ENCODE measurements at regions not wholly inside any gene's neighbourhood (a gene's known extent, or its start where the extent isn't known, plus 50 kb on each side); places are given as distances from the start of the nearest gene placed in this dataset.

GRCh38 chr21:40990366-40990765, 143.4 kb upstream of the DSCAM start:
- POLR2A ChIA-PET: no interaction called here
- CTCF ChIA-PET: no interaction called here
- no peak overlapping the region for H3K4me3 ChIP-seq (ENCODE audit: low read depth, low read length)
- DNase-seq (ENCODE audit: low read depth, low spot score): no peak
- TF ChIP-seq CTCF (IDR thresholded peaks at IDR 0.05; ENCODE audit: insufficient read depth, low read length, missing control alignments): no peak

- POLR2A ChIA-PET: no interaction called here
- H3K4me3 ChIP-seq (ENCODE audit: low read depth, low read length): no peak overlapping the region
- CTCF ChIA-PET: no interaction called here
- no peak for DNase-seq (ENCODE audit: low read depth, low spot score)
- no peak for TF ChIP-seq CTCF (IDR thresholded peaks at IDR 0.05; ENCODE audit: insufficient read depth, low read length, missing control alignments)
Measured at GRCh38 chr21:40997831-40998230, 150.9 kb upstream of the DSCAM start.

- POLR2A ChIA-PET: no interaction called here
- CTCF ChIA-PET: no interaction called here
- no peak for TF ChIP-seq CTCF (IDR thresholded peaks at IDR 0.05; ENCODE audit: insufficient read depth, low read length, missing control alignments)
- no peak overlapping the region for H3K4me3 ChIP-seq (ENCODE audit: low read depth, low read length)
- DNase-seq (ENCODE audit: low read depth, low spot score): no peak
Measured at GRCh38 chr21:41000838-41001237, 153.9 kb upstream of the DSCAM start.

GRCh38 chr21:41006636-41007035, 159.7 kb upstream of the DSCAM start:
- DNase-seq (ENCODE audit: low read depth, low spot score): no peak
- CTCF ChIA-PET: no interaction called here
- no peak overlapping the region for H3K4me3 ChIP-seq (ENCODE audit: low read depth, low read length)
- no peak for TF ChIP-seq CTCF (IDR thresholded peaks at IDR 0.05; ENCODE audit: insufficient read depth, low read length, missing control alignments)
- POLR2A ChIA-PET: no interaction called here

GRCh38 chr21:41008351-41008750, 159.6 kb upstream of the BACE2 start:
- TF ChIP-seq CTCF (IDR thresholded peaks at IDR 0.05; ENCODE audit: insufficient read depth, low read length, missing control alignments): no peak
- no peak for DNase-seq (ENCODE audit: low read depth, low spot score)
- CTCF ChIA-PET: interaction anchor here (0.9 kb wide), 1 partner anchor 17 kb away, joined by 3 read pairs; no protein-coding TSS in a partner anchor
- no peak overlapping the region for H3K4me3 ChIP-seq (ENCODE audit: low read depth, low read length)
- POLR2A ChIA-PET: no interaction called here

GRCh38 chr21:41008974-41009373, 159.0 kb upstream of the BACE2 start:
- DNase-seq (ENCODE audit: low read depth, low spot score): no peak
- ChIA-PET CTCF (interaction anchor here (0.9 kb wide), 1 partner anchor 17 kb away, joined by 3 read pairs; no protein-coding TSS in a partner anchor), POLR2A (no interaction called here)
- H3K4me3 ChIP-seq (ENCODE audit: low read depth, low read length): no peak overlapping the region
- no peak for TF ChIP-seq CTCF (IDR thresholded peaks at IDR 0.05; ENCODE audit: insufficient read depth, low read length, missing control alignments)

All from AG04449 (cell line).